A549 (cell line): ENCODE measurements at regions not wholly inside any gene's neighbourhood (a gene's known extent, or its start where the extent isn't known, plus 50 kb on each side); places are given as distances from the start of the nearest gene placed in this dataset.

ENCODE experiments used
- CEBPB ChIP-seq, 2 experiments: fragments of >200 bp in 1 of 2; sonication (Bioruptor Twin) in 1 of 2; formaldehyde crosslinking in 1 of 2; IDR thresholded peaks; 2 replicates each; pipeline ENCODE4 v1.6.1; 2012 to 2016
- CTCF ChIP-seq: fragments of >200 bp; sonication (Bioruptor Twin); formaldehyde crosslinking; IDR thresholded peaks from 3 replicates; pipeline ENCODE4 v1.5.1; 2016
- E2F6 ChIP-seq: IDR thresholded peaks from 2 replicates; pipeline ENCODE4 v1.6.1; 2012; ENCODE audit warnings: low read depth, borderline replicate concordance
- ELK1 ChIP-seq: fragments of 150-350 bp; IDR thresholded peaks from 2 replicates; pipeline ENCODE4 v1.6.1; 2014; ENCODE audit warnings: low read depth, mild to moderate bottlenecking, low read length
- MAFK ChIP-seq: fragments of 450-650 bp; IDR thresholded peaks from 2 replicates; pipeline ENCODE4 v1.6.1; 2014; ENCODE audit not compliant: partially characterized antibody
- PBX3 ChIP-seq: IDR thresholded peaks from 2 replicates; pipeline ENCODE4 v1.6.1; 2012
- POLR2A ChIP-seq: IDR thresholded peaks from 2 replicates; pipeline ENCODE4 v1.6.1; 2012; ENCODE audit warnings: mild to moderate bottlenecking, low read length
- POLR2AphosphoS2 ChIP-seq: conservative IDR thresholded peaks from 2 replicates; pipeline ENCODE4 v1.6.1; 2012; ENCODE audit warnings: low read length, improper control_type of control experiment, inconsistent platforms
- RAD21 ChIP-seq, 2 experiments: fragments of >200 bp in 1 of 2; sonication (Bioruptor Twin) in 1 of 2; formaldehyde crosslinking in 1 of 2; IDR thresholded peaks in 1 of 2; conservative IDR thresholded peaks in 1 of 2; 2 replicates in 1 of 2; 3 replicates in 1 of 2; pipeline ENCODE4 v1.6.1; 2012 to 2018; ENCODE audit warnings: inconsistent platforms in 1 of 2
- RNF2 ChIP-seq: fragments of 200-600 bp; sonication (generic); IDR thresholded peaks from 2 replicates; pipeline ENCODE4 v1.6.1; 2016; ENCODE audit warnings: low read depth, mild to moderate bottlenecking, antibody characterized with exemption, moderate library complexity, borderline replicate concordance
- ZC3H11A ChIP-seq: fragments of 450-650 bp; IDR thresholded peaks from 2 replicates; pipeline ENCODE4 v1.6.1; 2014; ENCODE audit warnings: antibody characterized with exemption, mild to moderate bottlenecking

- TF ChIP-seq POLR2A (no peak), RNF2 (no peak), CTCF (no peak), PBX3 (no peak), MAFK (no peak), ELK1 (no peak), E2F6 (no peak), RAD21 (conservative IDR thresholded peaks at IDR 0.05 in 1 of 2, IDR thresholded peaks at IDR 0.05 in 1 of 2) (no peak), POLR2AphosphoS2 (no peak), ZC3H11A (no peak), CEBPB (IDR thresholded peaks at IDR 0.05) (no peak)
Observed at GRCh38 chr2:174660984-174661675, 63.5 kb upstream of the WIPF1 start.
